GM23248 (cell line): ENCODE measurements at regions not wholly inside any gene's neighbourhood (a gene's known extent, or its start where the extent isn't known, plus 50 kb on each side); places are given as distances from the start of the nearest gene placed in this dataset.

Experiments used
- DNase-seq: peaks from one replicate; pipeline ENCODE4 v3.0.0-alpha.2; 2015
- H2AFZ ChIP-seq: fragments of 200-600 bp; sonication (generic); 2 replicates; pipeline ENCODE4 v1.6.1; 2016; ENCODE audit warnings: antibody characterized with exemption
- H3F3A ChIP-seq: fragments of 200-600 bp; sonication (generic); 2 replicates; pipeline ENCODE4 v1.6.1; 2016; ENCODE audit warnings: mild to moderate bottlenecking, antibody characterized with exemption, mixed run types; ENCODE audit not compliant: insufficient read depth
- H3K27ac ChIP-seq: fragments of 200-600 bp; sonication (generic); 2 replicates; pipeline ENCODE4 v1.5.1; 2016; ENCODE audit warnings: mild to moderate bottlenecking
- H3K27me3 ChIP-seq: fragments of 200-600 bp; sonication (generic); replicated peaks from 2 replicates; pipeline ENCODE4 v1.6.1; 2016; ENCODE audit warnings: mild to moderate bottlenecking; ENCODE audit not compliant: insufficient read depth
- H3K36me3 ChIP-seq: fragments of 200-600 bp; sonication (generic); 2 replicates; pipeline ENCODE4 v1.6.1; 2016; ENCODE audit warnings: low read depth, mild to moderate bottlenecking
- H3K4me1 ChIP-seq: fragments of 200-600 bp; sonication (generic); 2 replicates; pipeline ENCODE4 v1.6.1; 2016; ENCODE audit warnings: mild to moderate bottlenecking; ENCODE audit not compliant: insufficient read depth
- H3K4me2 ChIP-seq: fragments of 200-600 bp; sonication (generic); one replicate; pipeline ENCODE4 v1.6.1; 2016; ENCODE audit warnings: mild to moderate bottlenecking; ENCODE audit not compliant: unreplicated experiment
- H3K4me3 ChIP-seq: fragments of 200-600 bp; sonication (generic); 2 replicates; pipeline ENCODE4 v1.5.1; 2016; ENCODE audit warnings: mild to moderate bottlenecking
- H3K79me2 ChIP-seq: fragments of 200-600 bp; sonication (generic); 2 replicates; pipeline ENCODE4 v1.6.1; 2016; ENCODE audit warnings: mild to moderate bottlenecking; ENCODE audit not compliant: insufficient read depth
- H3K9ac ChIP-seq: fragments of 200-600 bp; sonication (generic); 2 replicates; pipeline ENCODE4 v1.6.1; 2016; ENCODE audit warnings: mild to moderate bottlenecking
- H3K9me2 ChIP-seq: fragments of 200-600 bp; sonication (generic); 2 replicates; pipeline ENCODE4 v1.6.1; 2016; ENCODE audit warnings: mixed run types, mild to moderate bottlenecking, moderate library complexity; ENCODE audit not compliant: insufficient read depth
- H3K9me3 ChIP-seq: fragments of 200-600 bp; sonication (generic); one replicate; pipeline ENCODE4 v1.6.1; 2017; ENCODE audit warnings: low read depth
- H4K20me1 ChIP-seq: fragments of 200-600 bp; sonication (generic); 2 replicates; pipeline ENCODE4 v1.6.0; 2016; ENCODE audit not compliant: insufficient read depth
- EZH2 ChIP-seq: fragments of 200-600 bp; sonication (generic); IDR thresholded peaks from 2 replicates; pipeline ENCODE4 v1.6.1; 2018; ENCODE audit warnings: antibody characterized with exemption, mild to moderate bottlenecking; ENCODE audit not compliant: insufficient read depth, poor library complexity, severe bottlenecking
- EZH2phosphoT487 ChIP-seq: fragments of 200-600 bp; sonication (generic); IDR thresholded peaks from 2 replicates; pipeline ENCODE4 v1.6.1; 2018; ENCODE audit warnings: antibody characterized with exemption, moderate library complexity, mild to moderate bottlenecking, low read depth; ENCODE audit not compliant: insufficient read depth
- WGBS, 2 experiments: methylation state at CpG; one replicate each; pipeline ENCODE4 v1.1.6; 2015 to 2017; ENCODE audit warnings: low lambda C conversion rate in 2 of 2, low coverage in 1 of 2; ENCODE audit errors: missing lambda C conversion rate in 2 of 2; 5-methylcytosine and 5-hydroxymethylcytosine counted together
- in situ Hi-C: fragments of 300-500 bp; cut with MboI; formaldehyde crosslinking; loops from 2 replicates; pipeline ENCODE4 v1.15.0; 2020

- Histone ChIP-seq H3K4me3 (no peak overlapping the region), H3K9me3 (no peaks in the 10 kb centered on the region), H3K4me2 (no peak overlapping the region), H3F3A (no peaks in the 10 kb centered on the region), H3K36me3 (no peaks in the 10 kb centered on the region), H3K27ac (no peak overlapping the region), H3K9me2 (no peaks in the 10 kb centered on the region), H4K20me1 (no peaks in the 10 kb centered on the region), H3K79me2 (no peaks in the 10 kb centered on the region), H3K4me1 (no peaks in the 10 kb centered on the region), H3K9ac (no peak overlapping the region), H2AFZ (no peak overlapping the region), H3K27me3 (no peaks in the 10 kb centered on the region)
- 28 to 32% methylated on average over 6 of the region's 6 CpGs for WGBS, 2 experiments
- in situ Hi-C loops = no loop called here
- TF ChIP-seq EZH2 (no peak), EZH2phosphoT487 (no peak)
- no peak for DNase-seq
These were observed 93.2 kb upstream of the CBLN2 start for GRCh38 chr18:72637299-72637698.

GRCh38 chr18:72636611-72637010 lies 92.5 kb upstream of the CBLN2 start:
- Histone ChIP-seq H3K27me3 (no peaks in the 10 kb centered on the region), H3K4me3 (no peak overlapping the region), H3K79me2 (no peaks in the 10 kb centered on the region), H4K20me1 (no peaks in the 10 kb centered on the region), H3K9me2 (no peaks in the 10 kb centered on the region), H3K36me3 (no peaks in the 10 kb centered on the region), H3K9ac (no peak overlapping the region), H3F3A (no peaks in the 10 kb centered on the region), H3K4me1 (no peaks in the 10 kb centered on the region), H3K4me2 (no peak overlapping the region), H3K9me3 (no peaks in the 10 kb centered on the region), H2AFZ (no peak overlapping the region), H3K27ac (no peak overlapping the region)
- in situ Hi-C loops = no loop called here
- TF ChIP-seq EZH2phosphoT487 = no peak
- no peak for DNase-seq

- H3F3A ChIP-seq = no peaks in the 10 kb centered on the region
- no peak overlapping the region for H3K4me2 ChIP-seq
- no peaks in the 10 kb centered on the region for H3K4me1 ChIP-seq
- DNase-seq = no peak
- no peak overlapping the region for H3K4me3 ChIP-seq
- in situ Hi-C loops = no loop called here
- no peaks in the 10 kb centered on the region for H4K20me1 ChIP-seq
- no peaks in the 10 kb centered on the region for H3K9me3 ChIP-seq
- no peak overlapping the region for H3K27ac ChIP-seq
- H3K9ac ChIP-seq = no peak overlapping the region
- no peak for TF ChIP-seq EZH2phosphoT487
- no peak for TF ChIP-seq EZH2
- H3K79me2 ChIP-seq = no peaks in the 10 kb centered on the region
- H3K36me3 ChIP-seq = no peaks in the 10 kb centered on the region
- no peaks in the 10 kb centered on the region for H3K27me3 ChIP-seq
- no peak overlapping the region for H2AFZ ChIP-seq
- H3K9me2 ChIP-seq = no peaks in the 10 kb centered on the region
- WGBS, 2 experiments = 4 to 9% methylated on average over 2 of the region's 2 CpGs
These were observed 90.4 kb upstream of the CBLN2 start for GRCh38 chr18:72634500-72634899.

- H3K27ac ChIP-seq = no peak overlapping the region
- H3K27me3 ChIP-seq = no peaks in the 10 kb centered on the region
These were observed 86.8 kb upstream of the CBLN2 start for GRCh38 chr18:72630991-72631390.

GRCh38 chr18:72623444-72623843 lies 79.3 kb upstream of the CBLN2 start:
- Histone ChIP-seq H2AFZ (no peak overlapping the region), H3K4me1 (no peaks in the 10 kb centered on the region), H3K9me2 (no peaks in the 10 kb centered on the region), H4K20me1 (no peaks in the 10 kb centered on the region), H3K79me2 (no peaks in the 10 kb centered on the region), H3K9ac (no peak overlapping the region), H3K9me3 (no peaks in the 10 kb centered on the region), H3F3A (no peaks in the 10 kb centered on the region), H3K27me3 (no peaks in the 10 kb centered on the region), H3K4me3 (no peak overlapping the region), H3K27ac (no peak overlapping the region), H3K4me2 (no peak overlapping the region), H3K36me3 (no peaks in the 10 kb centered on the region)
- in situ Hi-C loops = no loop called here
- DNase-seq = no peak
- WGBS, 2 experiments = 16 to 19% methylated on average over 4 of the region's 4 CpGs
- TF ChIP-seq EZH2phosphoT487 = no peak
- no peak for TF ChIP-seq EZH2

More at GRCh38 chr18:72630991-72631390, 86.8 kb upstream of the CBLN2 start:
- WGBS, 2 experiments = 19 to 26% methylated on average over 5 of the region's 5 CpGs
- DNase-seq = no peak
- in situ Hi-C loops = no loop called here
- Histone ChIP-seq H3K36me3 (no peaks in the 10 kb centered on the region), H3K4me1 (no peaks in the 10 kb centered on the region), H3K79me2 (no peaks in the 10 kb centered on the region), H3K4me2 (no peak overlapping the region), H3K9ac (no peak overlapping the region), H4K20me1 (no peaks in the 10 kb centered on the region), H3K4me3 (no peak overlapping the region), H3K9me3 (no peaks in the 10 kb centered on the region), H2AFZ (no peak overlapping the region), H3K9me2 (no peaks in the 10 kb centered on the region), H3F3A (no peaks in the 10 kb centered on the region)
- no peak for TF ChIP-seq EZH2phosphoT487
- no peak for TF ChIP-seq EZH2
